Liver (tissue), 8 donors: ENCODE measurements at regions not wholly inside any gene's neighbourhood (a gene's known extent, or its start where the extent isn't known, plus 50 kb on each side); places are given as distances from the start of the nearest gene placed in this dataset.

Experiments
- DNase-seq: peaks from one replicate; pipeline ENCODE4 v3.0.0-alpha.2; 2017; ENCODE audit warnings: low spot score
- H3K27ac ChIP-seq, 2 donors: one replicate each; pipeline ENCODE4 v1.7.0; 2013; ENCODE audit warnings: inconsistent platforms in 2 of 2, low read length in 2 of 2, control low read depth in 1 of 2, low read depth in 1 of 2, mild to moderate bottlenecking in 1 of 2
- H3K27me3 ChIP-seq, 4 donors: one replicate each; pipeline versions ENCODE4 v1.6.1 to v1.7.0; 2013; ENCODE audit warnings: low read length in 3 of 4, inconsistent platforms in 1 of 4, mild to moderate bottlenecking in 1 of 4, moderate library complexity in 1 of 4; ENCODE audit not compliant: control insufficient read depth in 4 of 4, insufficient read depth in 4 of 4
- H3K36me3 ChIP-seq, 4 donors: one replicate each; pipeline versions ENCODE4 v1.6.1 to v1.7.0; 2013; ENCODE audit warnings: low read length in 3 of 4, mild to moderate bottlenecking in 3 of 4, low read depth in 1 of 4, moderate library complexity in 1 of 4; ENCODE audit not compliant: control insufficient read depth in 4 of 4, insufficient read depth in 3 of 4
- H3K4me1 ChIP-seq, 4 donors: one replicate each; pipeline versions ENCODE4 v1.6.1 to v1.7.0; 2013; ENCODE audit warnings: low read length in 3 of 4, mild to moderate bottlenecking in 3 of 4, moderate library complexity in 1 of 4; ENCODE audit not compliant: control insufficient read depth in 4 of 4, insufficient read depth in 4 of 4
- H3K4me3 ChIP-seq, 3 donors: one replicate each; pipeline versions ENCODE4 v1.6.1 to v1.7.0; 2013; ENCODE audit warnings: low read length in 3 of 3, control low read depth in 1 of 3, low read depth in 1 of 3, mild to moderate bottlenecking in 1 of 3
- H3K9ac ChIP-seq, 2 donors: one replicate each; pipeline ENCODE4 v1.7.0; 2013; ENCODE audit warnings: low read length in 2 of 2, mild to moderate bottlenecking in 2 of 2, moderate library complexity in 2 of 2, control low read depth in 1 of 2, low read depth in 1 of 2
- H3K9me3 ChIP-seq, 4 donors: one replicate each; pipeline versions ENCODE4 v1.6.1 to v1.7.0; 2013; ENCODE audit warnings: low read length in 3 of 4; ENCODE audit not compliant: control insufficient read depth in 4 of 4
- FOXA1 ChIP-seq: IDR thresholded peaks from 2 replicates; pipeline ENCODE4 v1.6.1; 2016; ENCODE audit warnings: antibody characterized with exemption
- HNF4A ChIP-seq, 2 donors: conservative IDR thresholded peaks; 2 replicates each; pipeline ENCODE4 v1.6.1; 2016; ENCODE audit warnings: antibody characterized with exemption in 2 of 2, mild to moderate bottlenecking in 2 of 2
- JUND ChIP-seq, 2 donors: IDR thresholded peaks; 2 replicates each; pipeline ENCODE4 v1.6.1; 2016; ENCODE audit warnings: antibody characterized with exemption in 2 of 2
- RAD21 ChIP-seq, 2 donors: IDR thresholded peaks; 2 replicates each; pipeline ENCODE4 v1.6.1; 2016; ENCODE audit warnings: antibody characterized with exemption in 2 of 2, mild to moderate bottlenecking in 2 of 2
- SP1 ChIP-seq: IDR thresholded peaks from 2 replicates; pipeline ENCODE4 v1.6.1; 2018; ENCODE audit warnings: antibody characterized with exemption, mild to moderate bottlenecking
- TAF1 ChIP-seq: conservative IDR thresholded peaks from 2 replicates; pipeline ENCODE4 v1.6.1; 2016; ENCODE audit warnings: antibody characterized with exemption, mild to moderate bottlenecking
- YY1 ChIP-seq: IDR thresholded peaks from 2 replicates; pipeline ENCODE4 v1.6.1; 2016; ENCODE audit warnings: antibody characterized with exemption, mild to moderate bottlenecking
- WGBS: extraction: QIAGEN DNeasy Blood & Tissue Kit; methylation state at CpG from one replicate; pipeline ENCODE4 v1.1.7; 2013; 5-methylcytosine and 5-hydroxymethylcytosine counted together
- TF ChIP-seq, protein P1 (sequence below): IDR thresholded peaks from 2 replicates; pipeline ENCODE4 v1.6.1; 2016; ENCODE audit warnings: antibody characterized with exemption
- TF ChIP-seq, protein P2 (sequence below): IDR thresholded peaks from 2 replicates; pipeline ENCODE4 v1.6.1; 2016; ENCODE audit warnings: antibody characterized with exemption
- TF ChIP-seq, protein P3 (sequence below): IDR thresholded peaks from 2 replicates; pipeline ENCODE4 v1.6.1; 2016; ENCODE audit warnings: antibody characterized with exemption
- TF ChIP-seq, protein P4 (sequence below): IDR thresholded peaks from 2 replicates; pipeline ENCODE4 v1.6.1; 2016; ENCODE audit warnings: antibody characterized with exemption, mild to moderate bottlenecking
- TF ChIP-seq, protein P5 (sequence below): fragments of 150-350 bp; IDR thresholded peaks from 2 replicates; pipeline ENCODE4 v1.5.1; 2017; ENCODE audit warnings: improper control_type of control experiment, low read depth, low read length; ENCODE audit not compliant: missing input control
- donor health status: healthy.
- donor health status: healthy.
- donor health status: healthy.
- donor health status: healthy.
- donor health status: healthy.

DNA sequence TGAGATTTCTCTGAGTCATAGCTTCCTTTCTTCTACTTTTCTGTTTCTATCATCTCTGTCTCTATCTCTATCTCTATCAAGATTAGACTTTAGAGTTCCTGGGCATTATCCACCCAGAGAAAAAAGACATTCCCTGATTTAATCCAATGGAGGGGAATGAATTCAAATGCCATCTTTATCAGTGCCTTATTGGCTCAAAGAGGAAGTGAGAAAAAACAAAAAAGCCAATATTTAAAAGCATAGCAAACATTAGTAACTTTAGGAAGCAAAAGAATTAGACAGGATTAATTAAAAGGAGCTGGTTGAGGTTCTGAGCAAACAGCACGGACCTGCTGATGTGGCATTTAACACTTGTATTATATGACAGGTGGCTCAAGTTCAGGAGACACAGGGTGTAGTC is 736.5 kb downstream of the REEP3 start (continued):
- TF ChIP-seq, protein P1, sequence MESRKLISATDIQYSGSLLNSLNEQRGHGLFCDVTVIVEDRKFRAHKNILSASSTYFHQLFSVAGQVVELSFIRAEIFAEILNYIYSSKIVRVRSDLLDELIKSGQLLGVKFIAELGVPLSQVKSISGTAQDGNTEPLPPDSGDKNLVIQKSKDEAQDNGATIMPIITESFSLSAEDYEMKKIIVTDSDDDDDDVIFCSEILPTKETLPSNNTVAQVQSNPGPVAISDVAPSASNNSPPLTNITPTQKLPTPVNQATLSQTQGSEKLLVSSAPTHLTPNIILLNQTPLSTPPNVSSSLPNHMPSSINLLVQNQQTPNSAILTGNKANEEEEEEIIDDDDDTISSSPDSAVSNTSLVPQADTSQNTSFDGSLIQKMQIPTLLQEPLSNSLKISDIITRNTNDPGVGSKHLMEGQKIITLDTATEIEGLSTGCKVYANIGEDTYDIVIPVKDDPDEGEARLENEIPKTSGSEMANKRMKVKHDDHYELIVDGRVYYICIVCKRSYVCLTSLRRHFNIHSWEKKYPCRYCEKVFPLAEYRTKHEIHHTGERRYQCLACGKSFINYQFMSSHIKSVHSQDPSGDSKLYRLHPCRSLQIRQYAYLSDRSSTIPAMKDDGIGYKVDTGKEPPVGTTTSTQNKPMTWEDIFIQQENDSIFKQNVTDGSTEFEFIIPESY, result no peak

DNA sequence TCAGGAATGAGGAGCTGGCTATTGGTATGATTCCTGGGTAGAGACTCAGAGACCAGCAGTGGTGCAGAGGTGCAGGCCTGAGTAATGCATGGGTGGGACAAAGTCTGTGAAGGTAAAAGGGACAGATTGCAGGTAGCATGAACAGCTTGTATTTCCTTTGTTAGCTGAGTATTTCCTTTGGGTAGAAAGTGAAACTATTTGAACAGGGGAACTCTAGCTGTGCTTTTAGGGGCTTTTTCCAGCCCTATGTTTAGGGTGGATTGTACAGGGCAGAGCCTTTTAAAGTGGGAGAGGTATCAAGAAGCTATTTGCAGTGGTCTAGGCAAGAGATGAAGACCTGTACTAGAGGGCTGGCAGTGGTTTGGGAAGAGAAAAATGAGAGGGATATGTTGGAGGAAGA is 739.9 kb downstream of the REEP3 start:
- H3K4me1 ChIP-seq, result no peaks in the 10 kb centered on the region
- no peak for DNase-seq

DNA sequence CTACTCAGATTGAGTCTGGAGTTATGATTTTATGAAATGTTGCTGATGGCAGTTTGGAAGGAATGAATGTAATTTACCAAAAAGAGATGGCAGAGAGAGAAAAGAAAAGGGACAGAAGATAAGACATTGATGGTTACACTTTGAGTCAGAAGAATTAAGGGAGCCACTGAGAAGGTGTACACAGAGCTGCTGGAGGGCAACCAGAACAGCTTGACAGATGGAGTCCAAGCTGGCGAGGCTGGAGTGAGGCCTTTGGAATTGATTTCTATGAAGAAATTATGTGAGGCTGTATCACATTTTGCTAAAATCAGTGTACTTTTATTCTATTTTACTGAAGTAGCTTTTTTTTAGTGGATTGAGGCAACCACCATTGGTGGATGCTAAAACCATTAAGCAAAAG is 740.5 kb downstream of the REEP3 start:
- no peaks in the 10 kb centered on the region for H3K27me3 ChIP-seq
- WGBS, result 98% methylated on average over 1 of the region's 1 CpG

More for the DNA sequence above, 739.9 kb downstream of the REEP3 start:
- no peak overlapping the region for H3K4me3 ChIP-seq
- H3K27me3 ChIP-seq, result no peaks in the 10 kb centered on the region
- no peak overlapping the region for H3K9ac ChIP-seq
- H3K36me3 ChIP-seq, result no peaks in the 10 kb centered on the region
- TF ChIP-seq, protein P2, sequence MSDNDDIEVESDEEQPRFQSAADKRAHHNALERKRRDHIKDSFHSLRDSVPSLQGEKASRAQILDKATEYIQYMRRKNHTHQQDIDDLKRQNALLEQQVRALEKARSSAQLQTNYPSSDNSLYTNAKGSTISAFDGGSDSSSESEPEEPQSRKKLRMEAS, result no peak
- TF ChIP-seq, protein P3, sequence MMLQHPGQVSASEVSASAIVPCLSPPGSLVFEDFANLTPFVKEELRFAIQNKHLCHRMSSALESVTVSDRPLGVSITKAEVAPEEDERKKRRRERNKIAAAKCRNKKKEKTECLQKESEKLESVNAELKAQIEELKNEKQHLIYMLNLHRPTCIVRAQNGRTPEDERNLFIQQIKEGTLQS, result no peak
- no peak for TF ChIP-seq FOXA1
- TF ChIP-seq, protein P4, sequence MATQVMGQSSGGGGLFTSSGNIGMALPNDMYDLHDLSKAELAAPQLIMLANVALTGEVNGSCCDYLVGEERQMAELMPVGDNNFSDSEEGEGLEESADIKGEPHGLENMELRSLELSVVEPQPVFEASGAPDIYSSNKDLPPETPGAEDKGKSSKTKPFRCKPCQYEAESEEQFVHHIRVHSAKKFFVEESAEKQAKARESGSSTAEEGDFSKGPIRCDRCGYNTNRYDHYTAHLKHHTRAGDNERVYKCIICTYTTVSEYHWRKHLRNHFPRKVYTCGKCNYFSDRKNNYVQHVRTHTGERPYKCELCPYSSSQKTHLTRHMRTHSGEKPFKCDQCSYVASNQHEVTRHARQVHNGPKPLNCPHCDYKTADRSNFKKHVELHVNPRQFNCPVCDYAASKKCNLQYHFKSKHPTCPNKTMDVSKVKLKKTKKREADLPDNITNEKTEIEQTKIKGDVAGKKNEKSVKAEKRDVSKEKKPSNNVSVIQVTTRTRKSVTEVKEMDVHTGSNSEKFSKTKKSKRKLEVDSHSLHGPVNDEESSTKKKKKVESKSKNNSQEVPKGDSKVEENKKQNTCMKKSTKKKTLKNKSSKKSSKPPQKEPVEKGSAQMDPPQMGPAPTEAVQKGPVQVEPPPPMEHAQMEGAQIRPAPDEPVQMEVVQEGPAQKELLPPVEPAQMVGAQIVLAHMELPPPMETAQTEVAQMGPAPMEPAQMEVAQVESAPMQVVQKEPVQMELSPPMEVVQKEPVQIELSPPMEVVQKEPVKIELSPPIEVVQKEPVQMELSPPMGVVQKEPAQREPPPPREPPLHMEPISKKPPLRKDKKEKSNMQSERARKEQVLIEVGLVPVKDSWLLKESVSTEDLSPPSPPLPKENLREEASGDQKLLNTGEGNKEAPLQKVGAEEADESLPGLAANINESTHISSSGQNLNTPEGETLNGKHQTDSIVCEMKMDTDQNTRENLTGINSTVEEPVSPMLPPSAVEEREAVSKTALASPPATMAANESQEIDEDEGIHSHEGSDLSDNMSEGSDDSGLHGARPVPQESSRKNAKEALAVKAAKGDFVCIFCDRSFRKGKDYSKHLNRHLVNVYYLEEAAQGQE, result no peak
- TF ChIP-seq, protein P5, sequence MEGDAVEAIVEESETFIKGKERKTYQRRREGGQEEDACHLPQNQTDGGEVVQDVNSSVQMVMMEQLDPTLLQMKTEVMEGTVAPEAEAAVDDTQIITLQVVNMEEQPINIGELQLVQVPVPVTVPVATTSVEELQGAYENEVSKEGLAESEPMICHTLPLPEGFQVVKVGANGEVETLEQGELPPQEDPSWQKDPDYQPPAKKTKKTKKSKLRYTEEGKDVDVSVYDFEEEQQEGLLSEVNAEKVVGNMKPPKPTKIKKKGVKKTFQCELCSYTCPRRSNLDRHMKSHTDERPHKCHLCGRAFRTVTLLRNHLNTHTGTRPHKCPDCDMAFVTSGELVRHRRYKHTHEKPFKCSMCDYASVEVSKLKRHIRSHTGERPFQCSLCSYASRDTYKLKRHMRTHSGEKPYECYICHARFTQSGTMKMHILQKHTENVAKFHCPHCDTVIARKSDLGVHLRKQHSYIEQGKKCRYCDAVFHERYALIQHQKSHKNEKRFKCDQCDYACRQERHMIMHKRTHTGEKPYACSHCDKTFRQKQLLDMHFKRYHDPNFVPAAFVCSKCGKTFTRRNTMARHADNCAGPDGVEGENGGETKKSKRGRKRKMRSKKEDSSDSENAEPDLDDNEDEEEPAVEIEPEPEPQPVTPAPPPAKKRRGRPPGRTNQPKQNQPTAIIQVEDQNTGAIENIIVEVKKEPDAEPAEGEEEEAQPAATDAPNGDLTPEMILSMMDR, result no peak
- TF ChIP-seq JUND (IDR thresholded peaks at IDR 0.05), result no peak
- no peak for TF ChIP-seq RAD21 (IDR thresholded peaks at IDR 0.05)
- no peak for TF ChIP-seq TAF1
- no peak for TF ChIP-seq SP1
- no peak for TF ChIP-seq HNF4A (conservative IDR thresholded peaks at IDR 0.05)
- no peak for TF ChIP-seq YY1
- H3K27ac ChIP-seq, result no peak overlapping the region
- no peaks in the 10 kb centered on the region for H3K9me3 ChIP-seq

More for the DNA sequence above, 740.5 kb downstream of the REEP3 start:
- Histone ChIP-seq H3K27ac (no peak overlapping the region), H3K9ac (no peak overlapping the region), H3K9me3 (no peaks in the 10 kb centered on the region), H3K36me3 (no peaks in the 10 kb centered on the region), H3K4me1 (no peaks in the 10 kb centered on the region), H3K4me3 (no peak overlapping the region)
- TF ChIP-seq YY1, result no peak
- no peak for TF ChIP-seq TAF1
- TF ChIP-seq FOXA1, result no peak
- DNase-seq, result no peak
